Gastrocnemius medialis (tissue), 4 donors: ENCODE measurements at regions not wholly inside any gene's neighbourhood (a gene's known extent, or its start where the extent isn't known, plus 50 kb on each side); places are given as distances from the start of the nearest gene placed in this dataset.

Experiments
- POLR2A ChIP-seq, 2 donors: fragments of 450-650 bp; IDR thresholded peaks; one replicate each; pipeline ENCODE4 v1.6.1; 2017; ENCODE audit warnings: antibody characterized with exemption in 2 of 2, mild to moderate bottlenecking in 2 of 2, moderate library complexity in 2 of 2
- TF ChIP-seq, protein P1 (sequence below), 5 experiments: fragments of 450-650 bp in 3 of 5; fragments of 200-600 bp in 2 of 5; sonication (generic) in 2 of 5; IDR thresholded peaks in 4 of 5; conservative IDR thresholded peaks in 1 of 5; 1 replicate in 4 of 5; 2 replicates in 1 of 5; pipeline ENCODE4 v1.5.1; 2016 to 2019; ENCODE audit warnings: antibody characterized with exemption in 5 of 5, mild to moderate bottlenecking in 3 of 5, moderate library complexity in 3 of 5

DNA sequence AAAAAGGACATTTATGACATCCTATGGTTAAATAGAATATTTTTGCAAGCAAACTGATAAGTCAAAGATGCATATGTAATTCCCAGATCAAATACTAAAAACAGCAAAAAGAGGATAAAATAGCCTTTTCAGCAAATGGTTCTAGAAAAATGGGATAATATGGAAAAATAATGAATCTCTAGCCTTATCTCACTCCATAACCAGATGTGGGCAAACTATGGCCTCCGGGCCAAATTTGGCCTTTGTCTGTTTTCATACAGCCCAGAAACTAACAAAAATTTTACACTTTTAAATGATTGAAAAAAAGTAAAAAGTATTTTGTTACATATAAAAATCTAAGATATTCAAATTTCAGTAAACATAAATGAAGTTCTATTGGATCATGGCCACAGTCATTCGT, 215.4 kb upstream of the PRSS1 start:
- TF ChIP-seq, protein P1, sequence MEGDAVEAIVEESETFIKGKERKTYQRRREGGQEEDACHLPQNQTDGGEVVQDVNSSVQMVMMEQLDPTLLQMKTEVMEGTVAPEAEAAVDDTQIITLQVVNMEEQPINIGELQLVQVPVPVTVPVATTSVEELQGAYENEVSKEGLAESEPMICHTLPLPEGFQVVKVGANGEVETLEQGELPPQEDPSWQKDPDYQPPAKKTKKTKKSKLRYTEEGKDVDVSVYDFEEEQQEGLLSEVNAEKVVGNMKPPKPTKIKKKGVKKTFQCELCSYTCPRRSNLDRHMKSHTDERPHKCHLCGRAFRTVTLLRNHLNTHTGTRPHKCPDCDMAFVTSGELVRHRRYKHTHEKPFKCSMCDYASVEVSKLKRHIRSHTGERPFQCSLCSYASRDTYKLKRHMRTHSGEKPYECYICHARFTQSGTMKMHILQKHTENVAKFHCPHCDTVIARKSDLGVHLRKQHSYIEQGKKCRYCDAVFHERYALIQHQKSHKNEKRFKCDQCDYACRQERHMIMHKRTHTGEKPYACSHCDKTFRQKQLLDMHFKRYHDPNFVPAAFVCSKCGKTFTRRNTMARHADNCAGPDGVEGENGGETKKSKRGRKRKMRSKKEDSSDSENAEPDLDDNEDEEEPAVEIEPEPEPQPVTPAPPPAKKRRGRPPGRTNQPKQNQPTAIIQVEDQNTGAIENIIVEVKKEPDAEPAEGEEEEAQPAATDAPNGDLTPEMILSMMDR (IDR thresholded peaks at IDR 0.05 in 4 of 5, conservative IDR thresholded peaks at IDR 0.05 in 1 of 5): no peak
- no peak for TF ChIP-seq POLR2A (IDR thresholded peaks at IDR 0.05)
